Trophoblast cell (in vitro differentiated cells and primary cell): ENCODE measurements at regions not wholly inside any gene's neighbourhood (a gene's known extent, or its start where the extent isn't known, plus 50 kb on each side); places are given as distances from the start of the nearest gene placed in this dataset.
A peak's percentile ranks its signal among the peaks of the same experiment; 100 is the strongest.
"Not testable (repeated sequence)": the region's sequence is repeated elsewhere in the genome, so short reads cannot be mapped to it uniquely, and the experiment has no call there.

Experiments used
- DNase-seq, 2 donors: peaks; one replicate each; pipeline ENCODE4 v3.0.0-alpha.2; 2016
- H2AFZ ChIP-seq: 2 replicates; pipeline ENCODE4 v1.6.1; 2013; ENCODE audit warnings: low read length, moderate library complexity, mild to moderate bottlenecking; ENCODE audit not compliant: insufficient read depth, poor library complexity
- H2AK5ac ChIP-seq: 2 replicates; pipeline ENCODE4 v1.6.1; 2013; ENCODE audit warnings: mild to moderate bottlenecking, low read length
- H2BK120ac ChIP-seq: 2 replicates; pipeline ENCODE4 v1.6.1; 2013; ENCODE audit warnings: low read length, mild to moderate bottlenecking, moderate library complexity; ENCODE audit not compliant: insufficient read depth, poor library complexity
- H2BK12ac ChIP-seq: 2 replicates; pipeline ENCODE4 v1.6.1; 2013; ENCODE audit warnings: mild to moderate bottlenecking, low read length, moderate library complexity
- H2BK5ac ChIP-seq: 2 replicates; pipeline ENCODE4 v1.6.1; 2013; ENCODE audit warnings: low read length, low read depth, moderate library complexity, mild to moderate bottlenecking; ENCODE audit not compliant: poor library complexity
- H3K14ac ChIP-seq: 2 replicates; pipeline ENCODE4 v1.6.1; 2013; ENCODE audit warnings: mild to moderate bottlenecking, low read length
- H3K18ac ChIP-seq: 2 replicates; pipeline ENCODE4 v1.6.1; 2013; ENCODE audit warnings: mild to moderate bottlenecking, low read length
- H3K23ac ChIP-seq: 2 replicates; pipeline ENCODE4 v1.6.1; 2013; ENCODE audit warnings: low read length
- H3K27ac ChIP-seq: 2 replicates; pipeline ENCODE4 v1.5.1; 2013; ENCODE audit warnings: low read depth, mild to moderate bottlenecking, inconsistent platforms, low read length, moderate library complexity
- H3K27me3 ChIP-seq: 2 replicates; pipeline ENCODE4 v1.6.1; 2013; ENCODE audit warnings: inconsistent platforms, mild to moderate bottlenecking, low read length, moderate library complexity; ENCODE audit not compliant: insufficient read depth
- H3K36me3 ChIP-seq, 2 experiments: 1 replicate in 1 of 2; 2 replicates in 1 of 2; pipeline ENCODE4 v1.6.1; 2013; ENCODE audit warnings: low read length in 2 of 2, mild to moderate bottlenecking in 2 of 2, moderate library complexity in 1 of 2; ENCODE audit not compliant: insufficient read depth in 2 of 2, control insufficient read depth in 1 of 2
- H3K4ac ChIP-seq: 2 replicates; pipeline ENCODE4 v1.6.1; 2013; ENCODE audit warnings: low read depth, mild to moderate bottlenecking, low read length, moderate library complexity
- H3K4me1 ChIP-seq, 2 experiments: 1 replicate in 1 of 2; 2 replicates in 1 of 2; pipeline ENCODE4 v1.6.1; 2013; ENCODE audit warnings: low read length in 2 of 2, mild to moderate bottlenecking in 2 of 2, moderate library complexity in 1 of 2; ENCODE audit not compliant: insufficient read depth in 2 of 2, control insufficient read depth in 1 of 2
- H3K4me2 ChIP-seq: 2 replicates; pipeline ENCODE4 v1.6.1; 2013; ENCODE audit warnings: inconsistent platforms, mild to moderate bottlenecking, low read length, moderate library complexity
- H3K4me3 ChIP-seq: 2 replicates; pipeline ENCODE4 v1.5.1; 2013; ENCODE audit warnings: mild to moderate bottlenecking, low read depth, low read length, inconsistent platforms
- H3K79me1 ChIP-seq: one replicate; pipeline ENCODE4 v1.6.1; 2013; ENCODE audit warnings: low read length
- H3K79me2 ChIP-seq: 2 replicates; pipeline ENCODE4 v1.6.1; 2013; ENCODE audit warnings: low read length, mild to moderate bottlenecking; ENCODE audit not compliant: control insufficient read depth, insufficient read depth, poor library complexity
- H3K9ac ChIP-seq: 2 replicates; pipeline ENCODE4 v1.6.1; 2013; ENCODE audit warnings: mild to moderate bottlenecking, low read length
- H3K9me3 ChIP-seq: 2 replicates; pipeline ENCODE4 v1.6.1; 2013; ENCODE audit warnings: low read depth, mild to moderate bottlenecking, control low read depth, inconsistent platforms, low read length; ENCODE audit not compliant: insufficient read depth
- H4K12ac ChIP-seq: 2 replicates; pipeline ENCODE4 v1.6.1; 2013; ENCODE audit warnings: low read depth, mild to moderate bottlenecking, low read length, moderate library complexity
- H4K8ac ChIP-seq: 2 replicates; pipeline ENCODE4 v1.6.1; 2013; ENCODE audit warnings: low read depth, mild to moderate bottlenecking, low read length, moderate library complexity
- H4K91ac ChIP-seq: one replicate; pipeline ENCODE4 v1.6.1; 2013; ENCODE audit warnings: low read depth, mild to moderate bottlenecking, low read length, moderate library complexity
- WGBS: extraction: QIAGEN DNeasy Blood & Tissue Kit; methylation state at CpG from one replicate; pipeline ENCODE4 v1.1.7; 2013; ENCODE audit warnings: missing lambda C conversion rate; ENCODE audit not compliant: insufficient read length, insufficient coverage; ENCODE audit errors: extremely low coverage; 5-methylcytosine and 5-hydroxymethylcytosine counted together

GRCh38 chr11:14573539-14574057 lies 53.4 kb upstream of the PSMA1 start:
- not testable (repeated sequence) for H4K12ac ChIP-seq, H3K79me1 ChIP-seq, H2BK5ac ChIP-seq, H2AFZ ChIP-seq, H2AK5ac ChIP-seq, H2BK12ac ChIP-seq, H3K4me3 ChIP-seq, DNase-seq, H3K18ac ChIP-seq, H3K79me2 ChIP-seq, H3K9ac ChIP-seq, H3K4ac ChIP-seq, H3K27me3 ChIP-seq, H3K14ac ChIP-seq, H4K8ac ChIP-seq, H3K9me3 ChIP-seq, H3K4me2 ChIP-seq, H2BK120ac ChIP-seq, H3K23ac ChIP-seq, H3K27ac ChIP-seq, H4K91ac ChIP-seq, H3K4me1 ChIP-seq, H3K36me3 ChIP-seq
- no CpG with 5 or more reads among the region's 3 CpGs for WGBS

GRCh38 chr11:14577292-14577691 lies 57.1 kb upstream of the PSMA1 start:
- Histone ChIP-seq H2BK5ac (no peak overlapping the region), H3K18ac (no peak overlapping the region), H3K4me2 (no peak overlapping the region), H2BK120ac (no peak overlapping the region), H3K27me3 (no peaks in the 10 kb centered on the region), H3K79me2 (no peaks in the 10 kb centered on the region), H4K12ac (no peak overlapping the region), H3K4me1 (no peaks in the 10 kb centered on the region), H2BK12ac (no peak overlapping the region), H3K4ac (no peak overlapping the region), H3K9me3 (peaks cover 2% of the 10 kb centered on the region), H3K79me1 (no peaks in the 10 kb centered on the region), H3K36me3 (no peaks in the 10 kb centered on the region), H3K23ac (no peak overlapping the region), H2AFZ (no peak overlapping the region), H4K91ac (no peak overlapping the region), H3K4me3 (no peak overlapping the region), H3K14ac (no peak overlapping the region), H3K27ac (no peak overlapping the region), H4K8ac (no peak overlapping the region), H3K9ac (no peak overlapping the region), H2AK5ac (no peak overlapping the region)
- DNase-seq = no peak
- WGBS = no CpG with 5 or more reads among the region's 1 CpG

DNA sequence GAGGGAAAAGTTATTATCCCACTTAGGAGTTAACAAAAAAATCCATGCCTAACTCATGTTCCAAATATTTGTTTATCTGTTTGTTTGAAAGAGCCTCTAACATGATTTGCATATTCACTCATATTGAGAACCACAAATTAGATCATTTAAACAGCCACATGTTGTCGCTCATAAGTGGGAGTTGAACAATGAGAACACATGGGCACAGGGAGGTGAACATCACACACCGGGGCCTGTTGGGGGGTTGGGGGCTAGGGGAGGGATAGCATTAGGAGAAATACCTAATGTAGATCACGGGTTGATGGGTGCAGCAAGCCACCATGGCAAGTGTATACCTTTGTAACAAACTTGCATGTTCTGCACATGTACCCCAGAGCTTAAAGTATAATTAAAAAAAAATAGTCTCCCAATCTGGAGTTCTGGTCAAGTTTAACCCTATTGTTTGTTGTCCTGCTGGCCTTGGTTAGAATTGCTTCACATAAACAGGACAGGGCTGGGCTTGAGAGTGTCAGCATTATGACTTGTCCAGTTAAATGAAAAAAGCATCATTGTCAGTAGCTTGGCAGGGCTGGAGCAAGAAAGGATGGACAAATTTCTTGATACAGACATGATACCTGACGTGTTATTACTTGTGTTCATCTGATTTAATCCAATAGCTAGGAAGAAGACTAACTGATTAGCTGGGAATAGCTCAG lies 57.8 kb upstream of the PSMA1 start:
- Histone ChIP-seq H2BK12ac (no peak overlapping the region), H3K4ac (no peak overlapping the region), H2BK5ac (no peak overlapping the region), H3K27ac (no peak overlapping the region), H3K9ac (no peak overlapping the region), H2AK5ac (no peak overlapping the region), H3K23ac (no peak overlapping the region), H3K4me3 (no peak overlapping the region), H3K79me1 (no peaks in the 10 kb centered on the region), H4K12ac (no peak overlapping the region), H3K14ac (no peak overlapping the region), H3K18ac (no peak overlapping the region), H3K4me2 (no peak overlapping the region), H3K4me1 (peaks cover 0 to 2% of the 10 kb centered on the region in 2 experiments), H4K8ac (no peak overlapping the region), H3K27me3 (no peaks in the 10 kb centered on the region), H3K79me2 (no peaks in the 10 kb centered on the region), H3K36me3 (no peaks in the 10 kb centered on the region), H3K9me3 (peaks cover 2% of the 10 kb centered on the region), H4K91ac (no peak overlapping the region), H2BK120ac (no peak overlapping the region), H2AFZ (no peak overlapping the region)
- DNase-seq = no peak
- whole genome bisulfite sequencing = no CpG with 5 or more reads among the region's 4 CpGs

GRCh38 chr11:14578541-14578956 lies 58.4 kb upstream of the PSMA1 start:
- H4K8ac ChIP-seq = no peak overlapping the region
- H3K9me3 ChIP-seq = peaks cover 2% of the 10 kb centered on the region
- H3K4me3 ChIP-seq = no peak overlapping the region
- no peak overlapping the region for H3K27ac ChIP-seq
- H4K12ac ChIP-seq = no peak overlapping the region
- H2BK5ac ChIP-seq = no peak overlapping the region
- no peak overlapping the region for H2AFZ ChIP-seq
- no peak overlapping the region for H2BK120ac ChIP-seq
- H3K4me2 ChIP-seq = no peak overlapping the region
- no peak overlapping the region for H3K23ac ChIP-seq
- peaks cover 3% of the 10 kb centered on the region for H3K79me1 ChIP-seq
- H4K91ac ChIP-seq = no peak overlapping the region
- H3K4me1 ChIP-seq = peaks cover 4 to 6% of the 10 kb centered on the region in 2 experiments
- no peaks in the 10 kb centered on the region for H3K79me2 ChIP-seq
- peak in 1 of 2 donors; percentile 35 for DNase-seq
- H2BK12ac ChIP-seq = no peak overlapping the region
- no peak overlapping the region for H3K9ac ChIP-seq
- H3K14ac ChIP-seq = no peak overlapping the region
- no peaks in the 10 kb centered on the region for H3K36me3 ChIP-seq
- H3K27me3 ChIP-seq = no peaks in the 10 kb centered on the region
- no CpG with 5 or more reads among the region's 3 CpGs for WGBS
- no peak overlapping the region for H3K4ac ChIP-seq
- H2AK5ac ChIP-seq = no peak overlapping the region
- H3K18ac ChIP-seq = no peak overlapping the region
